AG10803 (cell line): ENCODE measurements at regions not wholly inside any gene's neighbourhood (a gene's known extent, or its start where the extent isn't known, plus 50 kb on each side); places are given as distances from the start of the nearest gene placed in this dataset.

Experiments
- DNase-seq: peaks from one replicate; pipeline ENCODE4 v3.0.0; 2010; ENCODE audit warnings: low read depth
- H3K4me3 ChIP-seq: 2 replicates; pipeline ENCODE4 v1.5.1; 2011; ENCODE audit warnings: mild to moderate bottlenecking, low read length, control low read depth
- TF ChIP-seq, protein P1 (sequence below): conservative IDR thresholded peaks from 2 replicates; pipeline ENCODE4 v1.5.1; 2011; ENCODE audit warnings: mild to moderate bottlenecking, low read length, control low read depth, inconsistent platforms

DNA sequence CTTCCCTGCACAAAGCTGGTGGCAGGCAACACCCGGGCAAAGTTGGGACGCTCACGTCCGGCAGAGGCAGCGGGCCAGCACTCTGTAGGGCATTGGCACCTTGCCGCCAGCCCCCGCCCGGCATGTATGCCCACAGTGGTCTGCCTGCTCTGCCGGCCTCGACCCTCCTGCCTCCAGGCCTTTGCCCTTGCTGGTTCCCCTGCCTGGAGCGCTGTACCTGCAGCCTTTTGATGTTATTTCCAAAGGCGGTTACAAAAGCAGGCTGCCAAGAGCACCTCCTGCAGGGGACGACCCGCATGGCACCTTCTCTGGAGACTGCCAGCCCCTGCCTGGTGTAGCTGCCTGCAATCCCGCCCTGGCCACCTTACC, 56.5 kb upstream of the SHISAL1 start:
- DNase-seq = no peak
- H3K4me3 ChIP-seq = no peak overlapping the region
- TF ChIP-seq, protein P1, sequence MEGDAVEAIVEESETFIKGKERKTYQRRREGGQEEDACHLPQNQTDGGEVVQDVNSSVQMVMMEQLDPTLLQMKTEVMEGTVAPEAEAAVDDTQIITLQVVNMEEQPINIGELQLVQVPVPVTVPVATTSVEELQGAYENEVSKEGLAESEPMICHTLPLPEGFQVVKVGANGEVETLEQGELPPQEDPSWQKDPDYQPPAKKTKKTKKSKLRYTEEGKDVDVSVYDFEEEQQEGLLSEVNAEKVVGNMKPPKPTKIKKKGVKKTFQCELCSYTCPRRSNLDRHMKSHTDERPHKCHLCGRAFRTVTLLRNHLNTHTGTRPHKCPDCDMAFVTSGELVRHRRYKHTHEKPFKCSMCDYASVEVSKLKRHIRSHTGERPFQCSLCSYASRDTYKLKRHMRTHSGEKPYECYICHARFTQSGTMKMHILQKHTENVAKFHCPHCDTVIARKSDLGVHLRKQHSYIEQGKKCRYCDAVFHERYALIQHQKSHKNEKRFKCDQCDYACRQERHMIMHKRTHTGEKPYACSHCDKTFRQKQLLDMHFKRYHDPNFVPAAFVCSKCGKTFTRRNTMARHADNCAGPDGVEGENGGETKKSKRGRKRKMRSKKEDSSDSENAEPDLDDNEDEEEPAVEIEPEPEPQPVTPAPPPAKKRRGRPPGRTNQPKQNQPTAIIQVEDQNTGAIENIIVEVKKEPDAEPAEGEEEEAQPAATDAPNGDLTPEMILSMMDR = no peak; the same call in 1 of the 2 replicates

DNA sequence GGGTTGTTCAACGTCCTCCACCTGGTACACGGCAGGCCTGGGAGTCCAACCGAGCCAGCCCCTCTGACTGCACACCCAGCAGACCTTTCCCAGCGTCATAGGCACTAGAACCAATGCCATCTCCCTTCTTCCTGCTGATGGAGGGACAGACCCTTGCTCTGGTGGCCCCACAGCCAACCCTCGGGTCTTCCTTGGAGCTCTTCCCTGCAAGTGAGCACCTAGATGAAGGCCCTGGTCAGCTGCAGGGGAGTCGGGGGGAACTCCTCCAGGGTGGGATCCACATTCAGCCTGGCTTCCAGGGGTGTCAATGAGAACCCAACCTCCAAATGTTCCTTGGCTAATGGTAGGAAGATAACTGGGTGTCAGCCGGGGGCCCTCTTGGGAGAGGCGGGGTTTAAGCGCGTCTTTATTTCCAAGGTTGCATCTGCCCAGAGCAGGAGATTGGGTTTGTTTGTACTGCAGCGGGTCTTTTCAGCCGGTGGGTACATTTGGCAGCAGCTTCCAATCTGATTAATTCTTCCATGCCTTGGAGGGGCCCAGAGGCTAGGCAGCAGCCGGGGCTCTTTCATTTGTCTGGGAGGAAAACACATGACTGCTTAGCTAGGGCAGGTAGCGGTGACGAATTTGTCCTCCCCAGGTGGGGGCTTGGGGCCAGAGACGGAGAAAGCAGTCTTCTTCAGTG, 56.0 kb upstream of the SHISAL1 start:
- TF ChIP-seq, protein P1 = no peak
- no peak for DNase-seq
- no peak overlapping the region for H3K4me3 ChIP-seq

GRCh38 chr22:44366372-44367300, 53.9 kb upstream of the SHISAL1 start:
- TF ChIP-seq, protein P1 = no peak
- no peak for DNase-seq
- no peak overlapping the region for H3K4me3 ChIP-seq

DNA sequence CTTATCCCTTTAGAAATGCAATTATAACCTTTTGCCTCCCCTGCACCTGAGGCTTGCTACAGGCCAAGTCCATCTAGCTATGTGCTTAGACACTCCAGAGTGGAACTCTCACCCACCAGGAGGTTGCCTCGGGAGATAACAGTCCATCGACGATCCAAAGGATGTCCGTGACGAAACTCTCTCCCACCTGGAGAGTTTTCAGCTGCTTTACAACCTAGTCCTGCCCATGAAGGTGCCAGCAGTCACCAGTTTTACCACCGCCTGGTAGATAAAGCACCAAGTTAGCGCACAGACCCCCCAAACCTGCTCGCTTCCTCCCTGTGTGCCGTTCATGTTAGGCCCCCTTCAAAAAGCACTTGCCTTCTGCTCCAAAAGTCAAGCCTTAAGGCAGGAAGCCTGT, 53.1 kb upstream of the SHISAL1 start:
- H3K4me3 ChIP-seq = no peak overlapping the region
- DNase-seq = no peak
- TF ChIP-seq, protein P1 = no peak

DNA sequence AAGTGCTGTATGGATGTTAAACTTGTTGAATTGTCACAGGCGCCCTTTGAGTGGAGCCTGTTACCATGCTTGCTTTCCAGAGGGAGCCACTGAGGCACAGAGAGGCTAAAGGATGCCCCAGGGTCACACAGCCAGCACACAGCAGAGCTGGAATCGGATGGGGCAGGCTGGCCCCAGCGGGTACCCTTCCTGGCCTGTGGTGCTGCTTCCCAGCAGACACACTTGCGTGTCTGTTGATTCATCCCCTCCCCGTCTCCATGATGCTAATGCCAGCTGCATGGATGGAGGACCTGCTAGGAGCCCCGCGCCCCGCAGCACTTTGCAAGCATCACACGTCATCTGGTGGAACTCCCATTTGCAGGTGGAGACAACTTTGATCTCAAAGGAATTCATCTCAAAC, 52.4 kb upstream of the SHISAL1 start:
- TF ChIP-seq, protein P1 = peak; percentile 10; the same call in 1 of the 2 replicates
- DNase-seq = no peak
- H3K4me3 ChIP-seq = no peak overlapping the region

GRCh38 chr22:44364751-44365130, 52.0 kb upstream of the SHISAL1 start:
- no peak overlapping the region for H3K4me3 ChIP-seq
- no peak for DNase-seq
- TF ChIP-seq, protein P1 = no peak
